NB4 (cell line): ENCODE measurements at regions not wholly inside any gene's neighbourhood (a gene's known extent, or its start where the extent isn't known, plus 50 kb on each side); places are given as distances from the start of the nearest gene placed in this dataset.

ENCODE experiments used
- MYC ChIP-seq: IDR thresholded peaks from 2 replicates; pipeline ENCODE4 v1.6.1; 2011; ENCODE audit warnings: low read depth, low read length
- POLR2A ChIP-seq: IDR thresholded peaks from 2 replicates; pipeline ENCODE4 v1.6.1; 2011; ENCODE audit warnings: mild to moderate bottlenecking; ENCODE audit not compliant: insufficient read length; ENCODE audit errors: extremely low read depth
- TF ChIP-seq, protein P1 (sequence below): IDR thresholded peaks from one replicate; pipeline ENCODE4 v1.5.1; 2012; ENCODE audit warnings: low read depth, low read length
- TF ChIP-seq, protein P2 (sequence below): IDR thresholded peaks from 2 replicates; pipeline ENCODE4 v1.6.1; 2011; ENCODE audit warnings: low read depth, low read length

DNA sequence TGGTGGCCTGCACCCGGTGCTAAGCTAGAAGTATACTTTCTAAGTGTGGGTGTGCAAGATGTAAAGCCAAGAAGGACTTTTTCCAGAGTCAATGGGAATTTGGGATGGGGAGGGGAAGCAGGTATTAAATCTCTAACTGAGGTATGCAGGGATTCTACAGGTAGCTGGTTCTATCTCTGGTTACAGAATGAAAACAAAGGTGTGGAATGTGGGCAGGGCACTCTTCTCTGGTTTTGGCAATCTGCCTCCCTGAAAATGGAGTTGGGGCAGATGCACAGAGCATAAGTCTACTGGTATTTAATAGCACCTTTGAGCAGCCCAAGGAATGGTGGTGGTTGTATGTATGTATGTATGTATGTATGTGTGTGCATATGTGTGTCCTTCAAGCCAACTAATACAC is 66.7 kb upstream of the PPP1R12A start:
- TF ChIP-seq POLR2A (no peak), MYC (no peak)
- TF ChIP-seq, protein P1, sequence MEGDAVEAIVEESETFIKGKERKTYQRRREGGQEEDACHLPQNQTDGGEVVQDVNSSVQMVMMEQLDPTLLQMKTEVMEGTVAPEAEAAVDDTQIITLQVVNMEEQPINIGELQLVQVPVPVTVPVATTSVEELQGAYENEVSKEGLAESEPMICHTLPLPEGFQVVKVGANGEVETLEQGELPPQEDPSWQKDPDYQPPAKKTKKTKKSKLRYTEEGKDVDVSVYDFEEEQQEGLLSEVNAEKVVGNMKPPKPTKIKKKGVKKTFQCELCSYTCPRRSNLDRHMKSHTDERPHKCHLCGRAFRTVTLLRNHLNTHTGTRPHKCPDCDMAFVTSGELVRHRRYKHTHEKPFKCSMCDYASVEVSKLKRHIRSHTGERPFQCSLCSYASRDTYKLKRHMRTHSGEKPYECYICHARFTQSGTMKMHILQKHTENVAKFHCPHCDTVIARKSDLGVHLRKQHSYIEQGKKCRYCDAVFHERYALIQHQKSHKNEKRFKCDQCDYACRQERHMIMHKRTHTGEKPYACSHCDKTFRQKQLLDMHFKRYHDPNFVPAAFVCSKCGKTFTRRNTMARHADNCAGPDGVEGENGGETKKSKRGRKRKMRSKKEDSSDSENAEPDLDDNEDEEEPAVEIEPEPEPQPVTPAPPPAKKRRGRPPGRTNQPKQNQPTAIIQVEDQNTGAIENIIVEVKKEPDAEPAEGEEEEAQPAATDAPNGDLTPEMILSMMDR, result no peak
- TF ChIP-seq, protein P2, sequence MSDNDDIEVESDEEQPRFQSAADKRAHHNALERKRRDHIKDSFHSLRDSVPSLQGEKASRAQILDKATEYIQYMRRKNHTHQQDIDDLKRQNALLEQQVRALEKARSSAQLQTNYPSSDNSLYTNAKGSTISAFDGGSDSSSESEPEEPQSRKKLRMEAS, result no peak
